H9 (cell line): ENCODE measurements at regions not wholly inside any gene's neighbourhood (a gene's known extent, or its start where the extent isn't known, plus 50 kb on each side); places are given as distances from the start of the nearest gene placed in this dataset.

Source experiments
- DNase-seq: peaks from one replicate; pipeline ENCODE4 v3.0.0-alpha.2; 2017
- H2AFZ ChIP-seq: one replicate; pipeline ENCODE4 v1.6.1; 2013; ENCODE audit warnings: mild to moderate bottlenecking, low read length, control low read depth, moderate library complexity
- H2AK5ac ChIP-seq: 2 replicates; pipeline ENCODE4 v1.6.1; 2013; ENCODE audit warnings: low read length, control low read depth, mixed read lengths; ENCODE audit not compliant: insufficient read length
- H2BK120ac ChIP-seq: one replicate; pipeline ENCODE4 v1.6.1; 2013; ENCODE audit warnings: low read depth, mild to moderate bottlenecking, low read length, control low read depth, inconsistent platforms; ENCODE audit not compliant: poor library complexity, severe bottlenecking
- H2BK12ac ChIP-seq: 2 replicates; pipeline ENCODE4 v1.6.1; 2013; ENCODE audit warnings: low read length, control low read depth, mixed read lengths, low read depth; ENCODE audit not compliant: insufficient read length
- H2BK15ac ChIP-seq: 2 replicates; pipeline ENCODE4 v1.6.1; 2013; ENCODE audit warnings: low read depth, low read length, control low read depth
- H2BK20ac ChIP-seq: one replicate; pipeline ENCODE4 v1.6.1; 2013; ENCODE audit warnings: low read depth, mild to moderate bottlenecking, low read length, control low read depth, inconsistent platforms; ENCODE audit not compliant: poor library complexity, severe bottlenecking
- H2BK5ac ChIP-seq: 2 replicates; pipeline ENCODE4 v1.6.1; 2013; ENCODE audit warnings: low read length, control low read depth, mixed read lengths; ENCODE audit not compliant: insufficient read length
- H3K14ac ChIP-seq: 2 replicates; pipeline ENCODE4 v1.6.1; 2013; ENCODE audit warnings: low read length, control low read depth; ENCODE audit not compliant: insufficient read depth
- H3K18ac ChIP-seq: 2 replicates; pipeline ENCODE4 v1.6.1; 2013; ENCODE audit warnings: low read depth, mild to moderate bottlenecking, mixed read lengths, low read length, control low read depth; ENCODE audit not compliant: insufficient read length
- H3K23ac ChIP-seq: 2 replicates; pipeline ENCODE4 v1.6.1; 2013; ENCODE audit warnings: low read length, control low read depth, mixed read lengths, low read depth; ENCODE audit not compliant: insufficient read length
- H3K23me2 ChIP-seq: 2 replicates; pipeline ENCODE4 v1.6.1; 2013; ENCODE audit warnings: low read depth, mild to moderate bottlenecking, mixed read lengths, low read length, control low read depth; ENCODE audit not compliant: insufficient read length, poor library complexity, severe bottlenecking
- H3K27ac ChIP-seq: 2 replicates; pipeline ENCODE4 v1.5.1; 2013; ENCODE audit warnings: low read length, control low read depth, mixed read lengths, low read depth; ENCODE audit not compliant: insufficient read length
- H3K27me3 ChIP-seq: 2 replicates; pipeline ENCODE4 v1.6.1; 2013; ENCODE audit warnings: low read length, control low read depth, inconsistent platforms; ENCODE audit not compliant: insufficient read depth
- H3K4ac ChIP-seq: 2 replicates; pipeline ENCODE4 v1.6.1; 2013; ENCODE audit warnings: low read depth, mild to moderate bottlenecking, control low read depth, inconsistent platforms, low read length, moderate library complexity
- H3K4me1 ChIP-seq: 2 replicates; pipeline ENCODE4 v1.6.1; 2013; ENCODE audit warnings: low read length, control low read depth, inconsistent platforms; ENCODE audit not compliant: insufficient read depth
- H3K4me2 ChIP-seq: 2 replicates; pipeline ENCODE4 v1.6.1; 2013; ENCODE audit warnings: low read length, control low read depth, mixed read lengths; ENCODE audit not compliant: insufficient read length, insufficient read depth
- H3K56ac ChIP-seq: 2 replicates; pipeline ENCODE4 v1.6.1; 2013; ENCODE audit warnings: low read depth, mild to moderate bottlenecking, mixed read lengths, low read length, control low read depth; ENCODE audit not compliant: insufficient read length
- H3K79me1 ChIP-seq: 2 replicates; pipeline ENCODE4 v1.6.1; 2013; ENCODE audit warnings: low read depth, mild to moderate bottlenecking, moderate library complexity, low read length, control low read depth, inconsistent platforms; ENCODE audit not compliant: insufficient read depth, poor library complexity, severe bottlenecking
- H3K79me2 ChIP-seq: 2 replicates; pipeline ENCODE4 v1.6.1; 2013; ENCODE audit warnings: low read length, control low read depth, inconsistent platforms; ENCODE audit not compliant: insufficient read depth
- H3K9ac ChIP-seq: 2 replicates; pipeline ENCODE4 v1.6.1; 2013; ENCODE audit warnings: low read length, control low read depth, mixed read lengths; ENCODE audit not compliant: insufficient read length; ENCODE audit errors: extremely low read depth
- H3K9me3 ChIP-seq: one replicate; pipeline ENCODE4 v1.6.1; 2013; ENCODE audit warnings: low read depth, low read length, inconsistent platforms; ENCODE audit not compliant: control insufficient read depth
- H3T11ph ChIP-seq: one replicate; pipeline ENCODE4 v1.6.1; 2013; ENCODE audit warnings: mild to moderate bottlenecking, low read length, control low read depth, inconsistent platforms
- H4K20me1 ChIP-seq: one replicate; pipeline ENCODE4 v1.6.1; 2013; ENCODE audit not compliant: control insufficient read depth, insufficient read length, insufficient read depth
- H4K5ac ChIP-seq: 2 replicates; pipeline ENCODE4 v1.6.1; 2013; ENCODE audit warnings: low read depth, mild to moderate bottlenecking, mixed read lengths, low read length, control low read depth; ENCODE audit not compliant: insufficient read length
- H4K8ac ChIP-seq: replicated peaks from 2 replicates; pipeline ENCODE4 v1.6.1; 2013; ENCODE audit warnings: low read length, control low read depth, mixed read lengths, low read depth; ENCODE audit not compliant: insufficient read length
- H4K91ac ChIP-seq: 2 replicates; pipeline ENCODE4 v1.6.1; 2013; ENCODE audit warnings: low read depth, mild to moderate bottlenecking, moderate library complexity, mixed read lengths, low read length, control low read depth; ENCODE audit not compliant: insufficient read length
- H3K27ac Mint-ChIP-seq, 3 experiments: 2 replicates in 2 of 3; 3 replicates in 1 of 3; pipeline ENCODE4 v1.8.0; 2020 to 2021; ENCODE audit warnings: mixed read lengths in 3 of 3, mild to moderate bottlenecking in 1 of 3, moderate library complexity in 1 of 3
- H3K27me3 Mint-ChIP-seq: 2 replicates; pipeline ENCODE4 v1.8.0; 2021; ENCODE audit warnings: low read depth, mild to moderate bottlenecking, moderate library complexity, mixed read lengths
- H3K36me3 Mint-ChIP-seq, 3 experiments: 2 replicates in 2 of 3; 3 replicates in 1 of 3; pipeline ENCODE4 v1.8.0; 2020 to 2021; ENCODE audit warnings: low read depth in 3 of 3, mixed read lengths in 3 of 3; ENCODE audit not compliant: insufficient read depth in 1 of 3
- H3K4me1 Mint-ChIP-seq, 2 experiments: 2 replicates each; pipeline ENCODE4 v1.8.0; 2020; ENCODE audit warnings: mixed read lengths in 2 of 2
- H3K4me3 Mint-ChIP-seq, 2 experiments: 2 replicates in 1 of 2; 3 replicates in 1 of 2; pipeline ENCODE4 v1.8.0; 2020 to 2021; ENCODE audit warnings: mild to moderate bottlenecking in 2 of 2, mixed read lengths in 2 of 2, moderate library complexity in 1 of 2
- H3K9me3 Mint-ChIP-seq, 2 experiments: 2 replicates in 1 of 2; 3 replicates in 1 of 2; pipeline ENCODE4 v1.8.0; 2020; ENCODE audit warnings: mild to moderate bottlenecking in 2 of 2, mixed read lengths in 2 of 2, moderate library complexity in 1 of 2
- WGBS: extraction: QIAGEN DNeasy Blood & Tissue Kit; methylation state at CpG from one replicate; pipeline ENCODE4 v1.1.7; 2013; ENCODE audit warnings: missing lambda C conversion rate, low lambda C conversion rate, mixed read lengths; ENCODE audit not compliant: insufficient read length; ENCODE audit errors: extremely low coverage; 5-methylcytosine and 5-hydroxymethylcytosine counted together
- TF ChIP-seq, protein P1 (sequence below): fragments of 200-600 bp; sonication (generic); conservative IDR thresholded peaks from 3 replicates; pipeline ENCODE4 v1.8.0; 2021; ENCODE audit warnings: antibody characterized with exemption, mild to moderate bottlenecking

DNA sequence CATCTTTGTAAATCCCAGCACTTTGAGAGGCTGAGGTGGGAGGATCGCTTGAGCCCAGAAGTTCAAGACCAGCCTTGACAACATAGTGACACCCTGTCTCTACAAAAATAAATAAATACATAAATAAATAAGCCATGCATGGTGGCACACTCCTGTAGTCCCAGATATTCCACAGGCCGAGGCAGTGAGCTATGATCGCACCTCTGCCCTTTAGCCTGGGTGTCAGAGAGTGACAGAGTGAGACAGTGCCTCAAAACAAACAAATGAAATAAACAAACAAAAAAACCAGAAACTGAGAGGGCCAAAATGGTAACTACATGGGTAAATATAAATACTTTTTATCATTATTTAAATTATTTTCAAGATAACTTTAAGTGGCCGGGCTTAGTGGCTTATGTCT is 445.4 kb downstream of the ZIC1 start:
- Histone ChIP-seq H4K8ac (no peak overlapping the region), H3K14ac (no peak overlapping the region), H4K5ac (no peak overlapping the region), H2BK20ac (no peak overlapping the region), H2BK5ac (no peak overlapping the region), H2AFZ (no peak overlapping the region), H4K91ac (no peak overlapping the region), H3K27me3 (no peaks in the 10 kb centered on the region), H3K4me2 (no peak overlapping the region), H3K56ac (no peak overlapping the region), H3K79me1 (no peaks in the 10 kb centered on the region), H2AK5ac (no peak overlapping the region), H3T11ph (no peak overlapping the region), H2BK15ac (no peak overlapping the region), H3K4ac (no peak overlapping the region), H2BK12ac (no peak overlapping the region), H3K23ac (no peak overlapping the region), H3K27ac (no peak overlapping the region), H3K9me3 (no peaks in the 10 kb centered on the region), H4K20me1 (no peaks in the 10 kb centered on the region), H3K18ac (no peak overlapping the region), H2BK120ac (no peak overlapping the region), H3K9ac (no peak overlapping the region), H3K79me2 (no peaks in the 10 kb centered on the region), H3K23me2 (no peaks in the 10 kb centered on the region), H3K4me1 (no peaks in the 10 kb centered on the region)
- no CpG with 5 or more reads among the region's 4 CpGs for WGBS
- Mint-ChIP-seq H3K27ac (no peak overlapping the region), H3K36me3 (peaks cover 0 to 5% (median 2%) of the 10 kb centered on the region in 3 experiments; a peak in 3 of 7 replicates), H3K4me1 (no peaks in the 10 kb centered on the region), H3K27me3 (no peaks in the 10 kb centered on the region), H3K9me3 (peaks cover 0 to 5% of the 10 kb centered on the region in 2 experiments; a peak in 4 of 5 replicates), H3K4me3 (no peak overlapping the region)
- TF ChIP-seq, protein P1, sequence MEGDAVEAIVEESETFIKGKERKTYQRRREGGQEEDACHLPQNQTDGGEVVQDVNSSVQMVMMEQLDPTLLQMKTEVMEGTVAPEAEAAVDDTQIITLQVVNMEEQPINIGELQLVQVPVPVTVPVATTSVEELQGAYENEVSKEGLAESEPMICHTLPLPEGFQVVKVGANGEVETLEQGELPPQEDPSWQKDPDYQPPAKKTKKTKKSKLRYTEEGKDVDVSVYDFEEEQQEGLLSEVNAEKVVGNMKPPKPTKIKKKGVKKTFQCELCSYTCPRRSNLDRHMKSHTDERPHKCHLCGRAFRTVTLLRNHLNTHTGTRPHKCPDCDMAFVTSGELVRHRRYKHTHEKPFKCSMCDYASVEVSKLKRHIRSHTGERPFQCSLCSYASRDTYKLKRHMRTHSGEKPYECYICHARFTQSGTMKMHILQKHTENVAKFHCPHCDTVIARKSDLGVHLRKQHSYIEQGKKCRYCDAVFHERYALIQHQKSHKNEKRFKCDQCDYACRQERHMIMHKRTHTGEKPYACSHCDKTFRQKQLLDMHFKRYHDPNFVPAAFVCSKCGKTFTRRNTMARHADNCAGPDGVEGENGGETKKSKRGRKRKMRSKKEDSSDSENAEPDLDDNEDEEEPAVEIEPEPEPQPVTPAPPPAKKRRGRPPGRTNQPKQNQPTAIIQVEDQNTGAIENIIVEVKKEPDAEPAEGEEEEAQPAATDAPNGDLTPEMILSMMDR: no peak
- no peak for DNase-seq
